IMR-90 (cell line): ENCODE measurements at regions not wholly inside any gene's neighbourhood (a gene's known extent, or its start where the extent isn't known, plus 50 kb on each side); places are given as distances from the start of the nearest gene placed in this dataset.

ENCODE experiments used
- ATAC-seq: fragments of 200-7000 bp; cut with Tn5 transposase; 2 replicates; pipeline ENCODE4 v1.9.1; 2020; ENCODE audit warnings: low read depth, mild to moderate bottlenecking, moderate library complexity
- BruUV-seq: library from RNA; stranded (reverse); fragments of 400-500 nt; replicated peaks from 2 replicates; lab custom pipeline; 2021; lab: Mats Ljungman, UMichigan
- CTCF ChIA-PET: fragments of 300-600 bp; formaldehyde crosslinking; extraction: SDS; loops from one replicate; lab custom pipeline; 2021; ENCODE audit warnings: antibody characterized with exemption; lab: Yijun Ruan, JAX
- POLR2A ChIA-PET: fragments of 300-600 bp; sonication (Branson Sonifier 250); formaldehyde crosslinking; loops from one replicate; lab custom pipeline; 2022; ENCODE audit warnings: antibody characterized with exemption; ENCODE audit not compliant: unreplicated experiment; lab: Charles Lee
- DNase-seq: peaks from one replicate; pipeline ENCODE4 v3.0.0; 2013
- H2AFZ ChIP-seq: replicated peaks from 2 replicates; pipeline ENCODE3; 2013; ENCODE audit warnings: low read length, mild to moderate bottlenecking; ENCODE audit not compliant: poor library complexity
- H2AK5ac ChIP-seq: 2 replicates; pipeline ENCODE4 v1.6.1; 2013; ENCODE audit warnings: low read depth, low read length, inconsistent platforms
- H2AK9ac ChIP-seq: replicated peaks from 2 replicates; pipeline ENCODE3; 2013; ENCODE audit warnings: mild to moderate bottlenecking, low read depth, low read length, moderate library complexity; ENCODE audit not compliant: poor library complexity
- H2BK120ac ChIP-seq: 2 replicates; pipeline ENCODE4 v1.6.1; 2013; ENCODE audit warnings: low read depth, low read length, inconsistent platforms
- H2BK15ac ChIP-seq: 3 replicates; pipeline ENCODE4 v1.6.1; 2013; ENCODE audit warnings: low read depth, low read length, inconsistent platforms
- H2BK20ac ChIP-seq: 2 replicates; pipeline ENCODE4 v1.6.1; 2013; ENCODE audit warnings: low read depth, mild to moderate bottlenecking, inconsistent platforms, low read length, moderate library complexity
- H2BK5ac ChIP-seq: 2 replicates; pipeline ENCODE4 v1.6.1; 2013; ENCODE audit warnings: mild to moderate bottlenecking, low read depth, low read length, inconsistent platforms; ENCODE audit not compliant: poor library complexity, severe bottlenecking
- H3K14ac ChIP-seq: replicated peaks from 2 replicates; pipeline ENCODE4 v1.6.1; 2013; ENCODE audit warnings: low read depth, low read length, inconsistent platforms
- H3K18ac ChIP-seq: 2 replicates; pipeline ENCODE4 v1.6.1; 2013; ENCODE audit warnings: low read depth, low read length, control low read depth
- H3K23ac ChIP-seq: 2 replicates; pipeline ENCODE4 v1.6.1; 2013; ENCODE audit warnings: low read depth, low read length, inconsistent platforms
- H3K27ac ChIP-seq: 2 replicates; pipeline ENCODE4 v1.5.1; 2013; ENCODE audit warnings: mild to moderate bottlenecking, control low read depth, low read length; ENCODE audit not compliant: insufficient read depth
- H3K27me3 ChIP-seq: 2 replicates; pipeline ENCODE4 v1.6.1; 2013; ENCODE audit warnings: low read length; ENCODE audit not compliant: control insufficient read depth, insufficient read depth
- H3K36me3 ChIP-seq: 2 replicates; pipeline ENCODE4 v1.6.1; 2013; ENCODE audit warnings: low read length, mixed read lengths; ENCODE audit not compliant: control insufficient read depth, insufficient read depth
- H3K4ac ChIP-seq: 2 replicates; pipeline ENCODE4 v1.6.1; 2013; ENCODE audit warnings: low read depth, low read length, inconsistent platforms
- H3K4me1 ChIP-seq: 2 replicates; pipeline ENCODE4 v1.6.1; 2013; ENCODE audit warnings: low read length, mixed read lengths; ENCODE audit not compliant: control insufficient read depth, insufficient read depth
- H3K4me2 ChIP-seq: 2 replicates; pipeline ENCODE4 v1.6.1; 2013; ENCODE audit warnings: low read depth, mild to moderate bottlenecking, control low read depth, low read length, moderate library complexity
- H3K4me3 ChIP-seq: 2 replicates; pipeline ENCODE4 v1.5.1; 2013; ENCODE audit warnings: low read depth, mild to moderate bottlenecking, control low read depth, low read length, moderate library complexity; ENCODE audit not compliant: insufficient read depth
- H3K56ac ChIP-seq: 2 replicates; pipeline ENCODE4 v1.6.1; 2013; ENCODE audit warnings: low read length, inconsistent platforms; ENCODE audit not compliant: insufficient read depth; ENCODE audit errors: extremely low read depth
- H3K79me1 ChIP-seq, 2 experiments: 2 replicates each; pipeline ENCODE4 v1.6.1; 2013; ENCODE audit warnings: low read length in 2 of 2, inconsistent platforms in 1 of 2, low read depth in 1 of 2
- H3K9ac ChIP-seq: 2 replicates; pipeline ENCODE4 v1.6.1; 2013; ENCODE audit warnings: low read depth, low read length, control low read depth
- H3K9me1 ChIP-seq: 2 replicates; pipeline ENCODE4 v1.6.1; 2013; ENCODE audit warnings: low read length, inconsistent platforms; ENCODE audit not compliant: insufficient read depth
- H3K9me3 ChIP-seq: 2 replicates; pipeline ENCODE4 v1.6.1; 2013; ENCODE audit warnings: low read length; ENCODE audit not compliant: control insufficient read depth, insufficient read depth
- H4K20me1 ChIP-seq: 2 replicates; pipeline ENCODE4 v1.6.1; 2013; ENCODE audit warnings: low read length, inconsistent platforms; ENCODE audit not compliant: insufficient read depth
- H4K5ac ChIP-seq: 2 replicates; pipeline ENCODE4 v1.6.1; 2013; ENCODE audit warnings: mild to moderate bottlenecking, low read depth, low read length, control low read depth
- H4K8ac ChIP-seq, 2 experiments: 2 replicates each; pipeline ENCODE4 v1.6.1; 2013; ENCODE audit warnings: low read depth in 2 of 2, low read length in 2 of 2, control low read depth in 1 of 2, inconsistent platforms in 1 of 2
- H4K91ac ChIP-seq: 2 replicates; pipeline ENCODE4 v1.6.1; 2013; ENCODE audit warnings: low read depth, low read length, inconsistent platforms; ENCODE audit not compliant: insufficient read depth
- BHLHE40 ChIP-seq: fragments of 150-350 bp; IDR thresholded peaks from 2 replicates; pipeline ENCODE4 v1.6.1; 2016; ENCODE audit warnings: mild to moderate bottlenecking, low read depth, low read length
- CEBPB ChIP-seq: IDR thresholded peaks from 2 replicates; pipeline ENCODE4 v1.6.1; 2012; ENCODE audit warnings: low read depth, low read length, improper control_type of control experiment
- CHD1 ChIP-seq: IDR thresholded peaks from 2 replicates; pipeline ENCODE4 v1.6.1; 2012; ENCODE audit warnings: low read depth, low read length, improper control_type of control experiment
- FOS ChIP-seq: fragments of 150-350 bp; IDR thresholded peaks from 2 replicates; pipeline ENCODE4 v1.6.1; 2016; ENCODE audit warnings: low read depth, low read length
- MAFK ChIP-seq: IDR thresholded peaks from 2 replicates; pipeline ENCODE4 v1.6.1; 2012; ENCODE audit warnings: low read depth, low read length, improper control_type of control experiment
- MAZ ChIP-seq: IDR thresholded peaks from 2 replicates; pipeline ENCODE4 v1.6.1; 2012; ENCODE audit warnings: low read depth, mild to moderate bottlenecking, low read length, improper control_type of control experiment, moderate library complexity, borderline replicate concordance
- MXI1 ChIP-seq: IDR thresholded peaks from 2 replicates; pipeline ENCODE4 v1.6.1; 2012; ENCODE audit warnings: low read depth, mild to moderate bottlenecking, low read length, moderate library complexity, borderline replicate concordance
- NFE2L2 ChIP-seq: fragments of 150-350 bp; IDR thresholded peaks from 2 replicates; pipeline ENCODE4 v1.6.1; 2016; ENCODE audit warnings: low read depth, mild to moderate bottlenecking, low read length
- POLR2A ChIP-seq: IDR thresholded peaks from 2 replicates; pipeline ENCODE4 v1.6.1; 2012; ENCODE audit warnings: mild to moderate bottlenecking, low read depth, low read length
- RAD21 ChIP-seq: IDR thresholded peaks from 2 replicates; pipeline ENCODE4 v1.6.1; 2012; ENCODE audit warnings: low read length, improper control_type of control experiment
- RCOR1 ChIP-seq: IDR thresholded peaks from 2 replicates; pipeline ENCODE4 v1.6.1; 2012; ENCODE audit warnings: mild to moderate bottlenecking, low read length, improper control_type of control experiment; ENCODE audit not compliant: insufficient replicate concordance
- RFX5 ChIP-seq: IDR thresholded peaks from 2 replicates; pipeline ENCODE4 v1.8.0; 2012; ENCODE audit warnings: low read depth, mild to moderate bottlenecking, low read length, moderate library complexity
- SMC3 ChIP-seq: fragments of 150-350 bp; IDR thresholded peaks from 2 replicates; pipeline ENCODE4 v1.6.1; 2016; ENCODE audit warnings: low read depth, mild to moderate bottlenecking, antibody characterized with exemption, low read length, moderate library complexity
- USF2 ChIP-seq: fragments of 150-350 bp; IDR thresholded peaks from 2 replicates; pipeline ENCODE4 v1.6.1; 2017; ENCODE audit warnings: mild to moderate bottlenecking, antibody characterized with exemption, low read length, low read depth
- WGBS, 2 experiments: methylation state at CpG; one replicate each; pipeline versions ENCODE4 v1.1.5 to v1.1.7; 2013; ENCODE audit warnings: missing lambda C conversion rate in 2 of 2; ENCODE audit not compliant: insufficient read length in 1 of 2; ENCODE audit errors: extremely low coverage in 2 of 2; 5-methylcytosine and 5-hydroxymethylcytosine counted together
- dilution Hi-C: fragments of 300-500 bp; cut with HindIII; formaldehyde crosslinking; loops from one replicate; pipeline ENCODE4 v1.14.3; 2018; ENCODE audit warnings: low sequenced_read_pairs; ENCODE audit not compliant: unreplicated experiment
- in situ Hi-C: fragments of 300-500 bp; cut with MboI; formaldehyde crosslinking; loops from 3 replicates; pipeline ENCODE4 v1.14.3; 2019; ENCODE audit warnings: low sequenced_read_pairs, inconsistent platforms, mixed read lengths
- intact Hi-C: fragments of 100-400 bp; cut with micrococcal nuclease; formaldehyde crosslinking; loops from 2 replicates; pipeline ENCODE4 v1.10.0; 2022
- TF ChIP-seq, protein P1 (sequence below): fragments of 150-350 bp; IDR thresholded peaks from 2 replicates; pipeline ENCODE4 v1.6.1; 2016; ENCODE audit warnings: low read depth, mild to moderate bottlenecking, low read length, moderate library complexity, borderline replicate concordance
- TF ChIP-seq, protein P2 (sequence below): conservative IDR thresholded peaks from 2 replicates; pipeline ENCODE4 v1.5.1; 2012; ENCODE audit warnings: mild to moderate bottlenecking, low read depth, low read length, improper control_type of control experiment

DNA sequence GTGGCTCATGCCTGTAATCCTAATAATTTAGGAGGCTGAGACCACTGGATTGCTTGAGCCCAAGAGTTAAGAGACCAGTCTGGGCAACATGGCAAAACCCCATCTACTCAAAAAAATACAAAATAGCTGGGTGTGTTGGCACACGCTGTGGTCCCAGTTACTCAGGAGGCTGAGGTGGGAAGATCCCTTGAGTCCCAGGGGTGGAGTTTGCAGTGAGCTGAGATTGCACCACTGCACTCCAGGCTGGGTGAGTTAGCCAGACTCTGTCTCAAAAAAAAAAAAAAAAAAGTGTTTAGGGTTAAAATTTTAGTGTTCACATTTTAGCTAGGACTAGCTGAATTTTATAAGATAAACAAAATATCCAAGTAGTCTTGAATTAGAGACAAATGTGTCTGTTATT, 1340.1 kb upstream of the EPHA6 start:
- Histone ChIP-seq H3K56ac (no peak overlapping the region), H3K9me3 (peaks cover 2% of the 10 kb centered on the region), H3K27ac (no peak overlapping the region), H4K5ac (no peak overlapping the region), H3K23ac (no peak overlapping the region), H3K27me3 (no peaks in the 10 kb centered on the region), H3K4ac (no peak overlapping the region), H2AK5ac (no peak overlapping the region), H2AK9ac (no peak overlapping the region), H2AFZ (no peak overlapping the region), H3K36me3 (no peaks in the 10 kb centered on the region), H4K8ac (no peak overlapping the region), H4K91ac (no peak overlapping the region), H2BK20ac (no peak overlapping the region), H4K20me1 (no peaks in the 10 kb centered on the region), H2BK5ac (no peak overlapping the region), H3K4me3 (no peak overlapping the region), H3K4me1 (no peaks in the 10 kb centered on the region), H2BK15ac (no peak overlapping the region), H3K18ac (no peak overlapping the region), H3K14ac (no peak overlapping the region), H2BK120ac (no peak overlapping the region), H3K4me2 (no peak overlapping the region), H3K9me1 (no peaks in the 10 kb centered on the region), H3K9ac (no peak overlapping the region), H3K79me1 (no peaks in the 10 kb centered on the region)
- dilution Hi-C loops = no loop called here
- intact Hi-C loops = no loop called here
- ChIA-PET CTCF (no interaction called here), POLR2A (no interaction called here)
- no TSS peak for BruUV-seq
- DNase-seq (no peak), ATAC-seq (no peak)
- in situ Hi-C loops = no loop called here
- TF ChIP-seq RAD21 = no peak
- TF ChIP-seq, protein P1, sequence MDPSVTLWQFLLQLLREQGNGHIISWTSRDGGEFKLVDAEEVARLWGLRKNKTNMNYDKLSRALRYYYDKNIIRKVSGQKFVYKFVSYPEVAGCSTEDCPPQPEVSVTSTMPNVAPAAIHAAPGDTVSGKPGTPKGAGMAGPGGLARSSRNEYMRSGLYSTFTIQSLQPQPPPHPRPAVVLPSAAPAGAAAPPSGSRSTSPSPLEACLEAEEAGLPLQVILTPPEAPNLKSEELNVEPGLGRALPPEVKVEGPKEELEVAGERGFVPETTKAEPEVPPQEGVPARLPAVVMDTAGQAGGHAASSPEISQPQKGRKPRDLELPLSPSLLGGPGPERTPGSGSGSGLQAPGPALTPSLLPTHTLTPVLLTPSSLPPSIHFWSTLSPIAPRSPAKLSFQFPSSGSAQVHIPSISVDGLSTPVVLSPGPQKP = no peak
- TF ChIP-seq CEBPB = no peak
- no peak for TF ChIP-seq POLR2A
- TF ChIP-seq CHD1 = no peak
- TF ChIP-seq RCOR1 = no peak
- TF ChIP-seq USF2 = no peak
- TF ChIP-seq MAZ = no peak
- no peak for TF ChIP-seq NFE2L2
- TF ChIP-seq FOS = no peak
- TF ChIP-seq, protein P2, sequence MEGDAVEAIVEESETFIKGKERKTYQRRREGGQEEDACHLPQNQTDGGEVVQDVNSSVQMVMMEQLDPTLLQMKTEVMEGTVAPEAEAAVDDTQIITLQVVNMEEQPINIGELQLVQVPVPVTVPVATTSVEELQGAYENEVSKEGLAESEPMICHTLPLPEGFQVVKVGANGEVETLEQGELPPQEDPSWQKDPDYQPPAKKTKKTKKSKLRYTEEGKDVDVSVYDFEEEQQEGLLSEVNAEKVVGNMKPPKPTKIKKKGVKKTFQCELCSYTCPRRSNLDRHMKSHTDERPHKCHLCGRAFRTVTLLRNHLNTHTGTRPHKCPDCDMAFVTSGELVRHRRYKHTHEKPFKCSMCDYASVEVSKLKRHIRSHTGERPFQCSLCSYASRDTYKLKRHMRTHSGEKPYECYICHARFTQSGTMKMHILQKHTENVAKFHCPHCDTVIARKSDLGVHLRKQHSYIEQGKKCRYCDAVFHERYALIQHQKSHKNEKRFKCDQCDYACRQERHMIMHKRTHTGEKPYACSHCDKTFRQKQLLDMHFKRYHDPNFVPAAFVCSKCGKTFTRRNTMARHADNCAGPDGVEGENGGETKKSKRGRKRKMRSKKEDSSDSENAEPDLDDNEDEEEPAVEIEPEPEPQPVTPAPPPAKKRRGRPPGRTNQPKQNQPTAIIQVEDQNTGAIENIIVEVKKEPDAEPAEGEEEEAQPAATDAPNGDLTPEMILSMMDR = no peak
- no peak for TF ChIP-seq RFX5
- no peak for TF ChIP-seq MAFK
- no peak for TF ChIP-seq MXI1
- no peak for TF ChIP-seq BHLHE40
- TF ChIP-seq SMC3 = no peak
- WGBS, 2 experiments = no CpG with 5 or more reads among the region's 1 CpG
